GM18520 (cell line): ENCODE measurements at regions not wholly inside any gene's neighbourhood (a gene's known extent, or its start where the extent isn't known, plus 50 kb on each side); places are given as distances from the start of the nearest gene placed in this dataset.
"Not testable (repeated sequence)": the region's sequence is repeated elsewhere in the genome, so short reads cannot be mapped to it uniquely, and the experiment has no call there.

Experiments
- ATAC-seq: cut with Tn5 transposase; IDR thresholded peaks from one replicate; pipeline ENCODE4 v1.9.1; 2021; ENCODE audit not compliant: unreplicated experiment

- no peak for ATAC-seq
Observed at GRCh38 chr2:133624551-133624950, 56.3 kb upstream of the NCKAP5 start.

GRCh38 chr2:133627741-133628140 is 59.5 kb upstream of the NCKAP5 start:
- ATAC-seq: no peak

GRCh38 chr2:133633309-133633708 is 65.0 kb upstream of the NCKAP5 start:
- ATAC-seq: no peak

GRCh38 chr2:133633881-133634409 is 65.7 kb upstream of the NCKAP5 start:
- ATAC-seq: no peak

- ATAC-seq: no peak
Observed at GRCh38 chr2:133635131-133635530, 66.9 kb upstream of the NCKAP5 start.

GRCh38 chr2:133636287-133636686 is 68.0 kb upstream of the NCKAP5 start:
- ATAC-seq: no peak

GRCh38 chr2:133640103-133640502 is 71.8 kb upstream of the NCKAP5 start:
- no peak for ATAC-seq

GRCh38 chr2:133641497-133641896 is 73.2 kb upstream of the NCKAP5 start:
- no peak for ATAC-seq

GRCh38 chr2:133641942-133642725 is 73.9 kb upstream of the NCKAP5 start:
- ATAC-seq: no peak

GRCh38 chr2:133642791-133643191 is 74.5 kb upstream of the NCKAP5 start:
- ATAC-seq: no peak

GRCh38 chr2:133643863-133644262 is 75.6 kb upstream of the NCKAP5 start:
- ATAC-seq: no peak

- ATAC-seq: no peak
Observed at GRCh38 chr2:133644846-133645245, 76.6 kb upstream of the NCKAP5 start.

GRCh38 chr2:133647386-133647785 is 79.1 kb upstream of the NCKAP5 start:
- not testable (repeated sequence) for ATAC-seq

GRCh38 chr2:133651861-133652260 is 83.6 kb upstream of the NCKAP5 start:
- no peak for ATAC-seq

GRCh38 chr2:133652398-133652797 is 84.1 kb upstream of the NCKAP5 start:
- no peak for ATAC-seq

GRCh38 chr2:133653056-133653455 is 84.8 kb upstream of the NCKAP5 start:
- no peak for ATAC-seq

- no peak for ATAC-seq
Observed at GRCh38 chr2:133654949-133655348, 86.7 kb upstream of the NCKAP5 start.

- no peak for ATAC-seq
Observed at GRCh38 chr2:133655610-133656009, 87.3 kb upstream of the NCKAP5 start.

- no peak for ATAC-seq
Observed at GRCh38 chr2:133657591-133657990, 89.3 kb upstream of the NCKAP5 start.

GRCh38 chr2:133658020-133658903 is 90.0 kb upstream of the NCKAP5 start:
- no peak for ATAC-seq

- ATAC-seq: no peak
Observed at GRCh38 chr2:133660510-133660909, 92.2 kb upstream of the NCKAP5 start.

- ATAC-seq: no peak
Observed at GRCh38 chr2:133661392-133661791, 93.1 kb upstream of the NCKAP5 start.
